NCI-H1417 treated with DMSO at 0.1 percent for 48 hours (cell line): ENCODE measurements at regions not wholly inside any gene's neighbourhood (a gene's known extent, or its start where the extent isn't known, plus 50 kb on each side); places are given as distances from the start of the nearest gene placed in this dataset.

Experiments
- DNase-seq: peaks from one replicate; lab custom pipeline; 2025; lab: John Stamatoyannopoulos, UW

DNA sequence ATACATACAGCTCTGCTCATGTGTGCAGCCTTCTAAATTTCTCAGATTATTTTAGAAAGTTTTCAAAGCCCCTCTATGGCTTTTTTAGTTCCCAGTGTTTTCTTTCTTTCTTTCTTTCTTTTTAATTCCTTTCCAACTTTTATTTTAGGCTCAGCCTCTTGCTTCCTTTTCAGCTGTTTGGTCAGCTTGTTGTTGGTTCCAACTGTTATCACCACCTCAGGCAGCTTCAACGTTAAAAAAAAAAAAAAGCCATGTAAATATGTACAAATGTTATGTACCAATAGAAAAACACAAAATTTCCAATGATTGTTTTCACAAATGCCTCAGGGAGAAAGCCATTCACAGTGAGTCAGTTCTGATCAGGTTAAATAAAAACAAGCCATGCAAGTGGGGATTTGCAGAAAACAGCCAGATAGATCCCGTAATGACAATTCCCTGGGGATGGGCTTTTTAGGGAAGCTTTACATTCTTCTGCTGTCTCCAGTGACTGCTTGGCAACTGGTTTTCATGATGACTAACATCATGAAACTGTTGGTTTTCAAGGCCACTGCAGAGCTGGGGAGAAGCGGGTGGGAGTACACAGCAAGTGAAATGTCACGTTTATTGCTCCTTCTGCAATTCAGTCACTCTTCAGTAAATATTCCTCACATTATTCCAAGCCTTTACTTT, 908.4 kb downstream of the EPHA3 start:
- no peak for DNase-seq

DNA sequence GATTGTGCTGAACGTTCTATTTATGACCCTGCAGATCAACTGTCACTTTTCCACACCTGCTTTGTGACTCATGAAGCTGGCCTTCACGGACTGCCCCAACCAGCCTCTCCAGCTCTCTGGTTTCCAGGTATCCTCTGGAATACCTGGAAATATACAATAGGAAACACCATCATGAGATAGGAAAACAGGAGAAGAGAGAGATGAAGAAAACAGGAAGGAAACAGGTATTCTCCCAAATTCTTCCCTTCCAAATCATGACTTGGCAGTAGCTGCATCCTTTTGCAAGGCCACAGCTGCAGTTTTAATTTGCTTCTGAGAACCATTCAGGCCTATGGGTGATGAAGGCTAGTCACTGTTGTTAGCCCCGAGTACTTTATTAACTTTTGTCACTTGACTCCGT, 909.1 kb downstream of the EPHA3 start:
- DNase-seq = no peak

DNA sequence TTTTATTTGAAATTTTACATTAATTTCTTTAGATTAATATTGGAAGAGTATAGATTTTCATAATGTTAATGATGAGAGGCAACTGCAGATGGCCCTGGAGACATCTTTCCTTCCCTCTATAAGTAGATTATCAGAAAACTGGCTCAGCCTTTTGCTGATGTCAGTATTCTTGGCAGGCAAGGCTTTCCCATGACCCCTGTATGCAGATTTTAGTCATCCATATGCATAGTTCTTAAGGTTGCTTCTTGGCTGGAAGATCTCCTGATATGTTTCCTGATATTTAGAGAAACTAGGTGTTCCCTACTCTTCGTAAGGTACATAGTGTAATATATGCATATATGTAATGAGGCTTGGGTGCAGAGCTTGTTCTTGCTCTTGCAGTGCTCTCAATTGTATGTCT, 911.4 kb downstream of the EPHA3 start:
- DNase-seq = no peak

DNA sequence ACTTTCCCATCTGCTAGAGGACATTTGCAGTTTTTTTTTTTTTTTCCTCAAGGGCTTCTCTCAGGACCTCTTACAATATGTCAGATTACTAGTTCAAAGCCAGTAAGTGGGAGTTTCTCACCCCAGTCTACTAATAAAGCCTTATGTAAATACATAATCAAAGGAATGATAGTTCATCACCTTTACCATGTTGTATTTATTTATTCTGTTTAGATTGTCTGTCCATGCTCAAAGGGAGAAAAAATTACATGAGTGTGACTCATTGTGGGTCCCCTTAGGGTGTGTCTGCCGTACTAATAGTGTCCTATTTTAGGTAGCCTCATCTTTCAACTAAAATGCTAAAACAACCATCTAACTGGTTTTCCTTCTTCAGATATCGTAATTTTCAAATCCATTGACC, 917.6 kb downstream of the EPHA3 start:
- no peak for DNase-seq

DNA sequence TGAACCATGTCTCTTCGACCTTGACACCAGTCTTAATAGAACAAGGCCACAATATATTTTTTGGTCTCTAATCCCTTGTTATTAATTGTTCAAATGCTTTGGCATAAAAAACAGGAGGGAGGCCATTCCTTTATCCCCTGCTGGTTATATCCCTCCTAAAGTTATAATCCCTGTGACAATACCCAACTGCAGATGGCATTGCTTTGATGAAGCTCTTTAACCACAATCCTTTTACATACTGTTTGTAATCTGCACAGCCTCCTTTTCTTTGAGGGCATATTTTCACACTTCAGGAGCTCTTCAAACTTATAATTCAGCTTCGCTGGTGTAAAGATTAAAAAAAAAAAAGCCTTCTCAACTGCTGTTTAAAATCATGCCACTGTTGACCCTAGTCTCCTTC, 919.0 kb downstream of the EPHA3 start:
- DNase-seq = no peak

DNA sequence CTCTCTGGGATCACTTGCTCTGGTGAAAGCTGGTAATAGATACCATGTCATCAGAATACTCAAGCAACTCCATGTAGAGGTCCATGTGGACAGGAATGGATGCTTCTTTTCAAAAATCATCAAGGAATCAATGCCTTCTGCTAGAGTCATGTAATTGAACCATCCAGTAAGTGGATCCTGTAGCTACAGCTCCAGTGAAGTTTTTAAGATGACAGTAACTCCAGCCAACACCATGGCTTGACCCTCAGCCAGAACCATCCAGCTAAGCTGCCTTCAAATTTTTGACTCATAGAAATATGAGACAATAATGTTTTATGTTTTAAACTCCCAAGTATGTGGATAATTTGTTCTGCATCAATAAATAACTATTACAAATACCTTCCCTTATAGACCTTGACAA, 923.7 kb downstream of the EPHA3 start:
- DNase-seq = no peak

DNA sequence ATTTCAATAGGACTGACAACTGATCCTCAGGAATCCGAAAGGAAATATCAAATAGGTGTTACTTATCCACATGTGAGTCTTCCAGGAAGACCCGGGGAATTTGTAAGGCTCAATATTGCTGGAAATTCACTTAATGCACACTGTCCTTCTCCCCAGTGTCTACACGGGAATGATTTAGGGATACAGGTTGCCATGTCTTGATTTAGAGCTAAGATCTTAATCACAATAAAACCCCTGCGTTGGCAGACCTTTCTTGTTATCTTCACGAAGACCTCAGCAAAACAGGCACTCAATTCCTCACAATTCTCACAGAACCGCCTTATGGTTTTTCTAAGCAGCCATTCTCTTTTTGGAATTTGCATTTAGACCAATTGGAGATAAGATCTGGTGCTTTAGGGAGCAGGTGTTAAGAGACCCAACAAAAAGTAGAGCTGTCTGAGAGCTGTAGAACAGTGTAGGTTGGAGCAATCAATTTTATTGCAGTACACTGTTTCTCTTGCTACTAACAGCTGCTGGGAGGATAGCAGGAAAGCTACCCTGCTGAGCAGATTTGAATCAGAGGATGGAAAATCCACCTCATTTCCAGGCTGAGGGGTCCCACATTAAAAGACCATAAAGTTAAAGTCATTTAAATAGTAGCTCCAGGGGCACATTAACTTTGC, 925.7 kb downstream of the EPHA3 start:
- DNase-seq = no peak

DNA sequence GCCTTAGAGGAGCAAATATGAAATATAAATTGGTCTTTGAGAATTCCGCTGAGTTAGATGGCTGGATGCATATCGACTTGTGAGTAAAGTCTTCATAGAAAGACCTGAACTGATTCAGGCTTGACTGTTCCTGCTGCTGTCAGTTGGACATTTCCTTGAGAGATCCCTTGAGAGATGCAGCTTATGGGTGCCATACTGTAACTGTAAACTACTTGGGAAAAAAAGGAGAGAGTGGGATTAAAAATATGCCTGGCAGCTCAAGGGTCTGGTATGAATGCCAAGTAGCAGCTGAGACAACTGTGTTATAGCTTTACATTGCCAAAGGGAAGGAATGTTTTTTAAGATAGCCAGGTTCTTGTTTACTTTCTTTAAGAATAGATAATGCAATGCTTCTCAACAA, 926.6 kb downstream of the EPHA3 start:
- DNase-seq = no peak

DNA sequence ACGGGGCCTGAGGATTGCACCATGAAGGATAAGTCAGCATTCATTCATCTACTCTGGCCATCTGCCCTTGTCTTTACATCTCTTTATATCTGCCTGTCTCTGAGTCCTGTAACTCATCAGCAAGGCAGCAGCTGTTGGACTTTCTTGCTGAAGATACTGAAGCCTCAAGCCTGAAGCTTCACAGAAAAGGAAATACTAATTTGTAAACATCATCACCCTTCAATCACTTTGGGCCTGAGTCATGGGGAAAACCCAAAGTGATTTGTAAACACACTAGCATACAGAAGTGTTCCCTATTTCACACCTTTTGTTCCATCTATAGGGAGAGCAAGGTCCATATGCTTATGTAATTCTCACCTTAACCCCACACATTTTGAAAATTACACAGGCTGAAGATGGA, 928.2 kb downstream of the EPHA3 start:
- DNase-seq = no peak

DNA sequence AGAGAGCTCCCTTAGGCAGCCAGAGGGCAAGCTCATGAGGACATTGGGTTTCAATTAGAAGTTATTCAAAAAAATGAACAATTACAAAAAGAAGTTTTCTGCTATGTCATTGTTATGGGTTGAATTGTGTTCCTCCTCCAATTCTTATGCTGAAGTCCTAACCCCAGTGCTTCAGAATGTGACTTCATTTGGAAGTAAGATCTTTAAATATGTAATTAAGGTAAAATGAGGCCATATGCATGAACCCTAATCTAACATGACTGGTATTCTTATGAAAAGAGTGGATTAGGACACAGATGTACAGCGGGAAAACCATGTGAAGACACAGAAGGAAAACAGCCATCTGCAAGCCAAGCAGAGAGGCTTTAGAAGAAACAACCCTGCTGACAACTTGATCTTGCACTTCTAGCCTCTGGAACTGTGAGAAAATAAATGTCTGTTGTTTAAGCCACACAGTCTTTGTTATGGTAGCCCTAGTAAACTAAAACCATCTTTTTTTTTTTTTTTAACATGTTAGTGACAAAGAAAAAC, 929.6 kb downstream of the EPHA3 start:
- no peak for DNase-seq

DNA sequence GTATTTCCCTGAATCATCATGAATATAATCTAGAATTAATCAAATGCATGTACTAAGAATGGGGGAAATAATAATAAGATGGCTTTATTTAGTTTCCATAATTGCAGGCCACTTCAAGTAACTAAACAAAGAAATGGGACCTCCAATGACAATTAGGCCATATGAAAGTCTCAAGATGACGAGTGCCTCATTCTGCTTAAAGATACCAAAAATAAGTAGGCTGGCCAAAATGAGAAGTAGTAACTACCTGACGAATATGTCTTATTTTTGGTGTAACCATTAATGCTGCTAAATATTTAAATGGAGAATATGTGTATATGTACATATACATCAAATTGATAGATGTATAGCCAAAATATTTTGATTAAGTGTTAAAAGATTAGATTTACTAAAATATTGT, 932.6 kb downstream of the EPHA3 start:
- DNase-seq = no peak

DNA sequence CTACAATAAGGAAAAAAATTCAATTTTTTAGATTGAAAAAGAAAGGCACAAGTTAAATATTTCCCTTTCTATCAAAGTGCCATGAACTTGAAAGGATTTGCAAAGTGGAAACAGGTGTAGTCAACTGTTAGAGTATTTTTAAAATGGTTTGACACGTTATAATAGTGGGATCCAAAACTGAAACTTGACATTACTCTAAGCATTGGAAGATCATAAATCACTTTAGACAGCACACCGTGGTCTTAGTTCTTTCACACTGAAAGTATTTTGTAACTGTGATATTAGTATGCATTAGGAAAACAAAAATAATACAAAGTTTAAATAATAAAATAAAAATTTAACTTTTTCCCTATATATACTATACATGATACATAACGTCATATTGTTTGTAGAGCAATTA, 933.1 kb downstream of the EPHA3 start:
- DNase-seq = no peak

DNA sequence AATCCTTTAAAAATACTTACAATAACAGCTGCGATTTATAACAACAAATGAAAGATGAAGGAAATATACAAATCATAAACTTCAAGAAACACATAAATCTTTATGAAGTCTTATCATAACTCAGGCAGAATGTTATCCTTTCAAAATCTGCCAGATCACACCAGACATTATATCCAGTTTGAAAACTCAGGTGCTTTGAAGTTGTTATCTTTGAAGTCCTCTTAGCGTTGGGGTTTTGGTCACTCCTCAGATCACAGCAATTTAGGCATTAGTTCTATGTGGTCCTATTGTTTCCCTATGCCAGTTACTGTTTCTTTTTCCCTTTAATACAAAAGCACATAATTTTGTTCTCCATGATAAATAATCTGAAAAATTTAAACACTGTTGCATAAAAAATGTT, 934.6 kb downstream of the EPHA3 start:
- DNase-seq = no peak

DNA sequence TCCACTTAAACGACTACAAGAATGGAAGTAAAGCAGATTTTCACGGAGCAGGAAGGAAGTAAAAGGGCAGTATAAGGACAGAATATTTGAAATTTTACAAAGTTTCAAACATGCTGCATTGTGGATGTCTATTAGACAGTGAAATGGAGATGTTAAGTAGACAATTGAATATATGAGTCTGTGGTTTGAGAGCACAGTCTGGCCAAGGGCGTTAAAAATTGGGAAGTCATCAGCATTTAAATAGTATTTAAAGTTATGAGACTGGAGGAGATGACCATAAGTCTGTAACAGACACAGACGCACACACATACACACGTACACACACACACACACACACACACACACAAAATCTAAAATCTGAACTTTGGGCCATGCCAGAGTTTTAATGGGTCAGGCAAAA, 935.9 kb downstream of the EPHA3 start:
- no peak for DNase-seq

DNA sequence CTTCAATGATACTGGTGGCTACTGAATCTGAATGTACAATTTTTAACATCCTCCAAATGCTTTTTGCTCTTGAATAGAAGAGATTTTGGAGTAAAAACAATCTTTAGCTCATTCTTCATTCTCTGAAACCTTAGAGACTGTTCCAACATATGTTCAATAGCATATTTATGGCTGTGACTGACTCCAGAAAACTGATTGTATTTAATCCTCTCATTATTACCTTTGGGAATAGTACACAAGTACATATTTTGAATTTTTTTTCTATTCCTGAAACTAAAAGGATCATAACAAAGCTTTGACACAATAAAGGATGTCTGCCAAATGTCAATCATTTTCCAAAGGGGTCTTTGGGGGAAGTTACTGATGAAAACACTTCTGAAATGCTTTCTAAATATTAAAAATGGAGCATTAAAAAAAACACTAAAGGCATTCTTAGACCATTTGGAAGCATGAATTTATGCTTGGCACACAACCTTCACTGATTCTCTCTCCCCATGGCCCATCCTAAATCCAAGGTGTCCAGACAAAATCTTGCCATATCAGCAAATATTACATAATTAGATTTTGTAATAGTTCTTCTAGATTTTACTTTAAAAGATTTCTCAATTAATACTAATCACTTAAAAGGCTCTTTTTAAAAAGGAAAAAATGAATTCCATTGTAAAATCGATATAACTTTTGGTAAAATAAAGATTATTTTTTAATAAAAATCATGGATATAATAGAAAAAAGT, 936.8 kb downstream of the EPHA3 start:
- no peak for DNase-seq

DNA sequence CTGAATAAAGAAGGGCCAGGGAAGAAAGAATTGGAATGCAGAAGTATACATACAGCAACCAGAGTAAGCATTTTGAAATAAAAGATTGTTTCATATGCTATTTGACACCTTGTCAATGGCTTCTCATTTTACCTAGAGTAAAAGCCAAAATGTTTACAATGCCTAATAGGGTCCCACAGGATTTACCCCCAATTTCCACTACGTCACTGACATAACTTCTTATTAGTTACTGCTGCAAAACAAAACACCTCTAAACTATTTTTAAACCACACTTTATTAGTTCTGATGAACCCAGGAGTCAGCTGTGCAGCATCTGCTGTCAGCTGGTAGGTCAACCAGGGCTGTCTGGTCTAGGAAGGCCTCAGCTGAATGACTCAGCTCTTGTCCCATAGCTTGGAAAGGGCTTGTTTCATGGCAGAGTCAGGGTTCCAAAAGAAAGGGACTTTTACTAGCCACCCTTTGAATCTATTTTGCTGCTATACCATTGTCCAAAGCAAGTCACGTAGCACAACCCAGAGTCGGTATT, 945.1 kb downstream of the EPHA3 start:
- no peak for DNase-seq

DNA sequence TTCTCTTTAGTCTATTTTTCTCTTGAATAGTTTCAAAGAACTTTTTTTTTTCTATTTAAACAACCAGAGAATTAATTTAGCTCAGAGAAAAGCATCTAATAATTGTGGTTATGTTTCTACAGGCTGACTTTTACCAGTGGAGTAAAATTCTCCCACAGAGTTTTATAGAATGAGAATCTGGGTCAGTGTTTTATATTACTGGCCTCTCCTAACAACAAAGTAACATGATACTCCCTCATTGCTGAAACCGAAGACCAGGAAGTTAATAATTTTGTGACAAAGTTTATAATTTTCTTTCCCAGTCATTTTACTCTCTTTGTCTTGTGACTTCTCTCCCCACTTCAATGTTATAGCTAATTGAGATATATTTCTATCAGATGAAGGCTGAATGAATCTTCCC, 946.9 kb downstream of the EPHA3 start:
- DNase-seq = no peak

DNA sequence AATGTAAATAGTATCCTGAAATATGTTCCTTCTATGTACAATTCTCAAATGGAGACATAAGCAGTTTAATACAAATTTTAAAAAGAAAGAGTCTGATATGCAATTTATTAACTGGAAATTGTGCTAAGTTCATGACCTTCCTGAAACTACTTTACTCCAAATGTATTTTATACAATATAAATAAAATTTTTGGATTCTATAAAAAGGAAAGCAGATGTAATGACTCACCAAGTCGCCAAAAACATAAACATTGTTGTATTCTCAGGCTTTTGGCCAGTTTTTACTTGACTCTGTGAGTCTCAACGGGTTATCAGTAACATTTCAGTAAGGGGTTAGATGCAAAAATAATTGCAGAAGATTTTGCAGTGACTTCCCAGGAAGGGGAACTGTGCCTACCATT, 948.2 kb downstream of the EPHA3 start:
- no peak for DNase-seq

DNA sequence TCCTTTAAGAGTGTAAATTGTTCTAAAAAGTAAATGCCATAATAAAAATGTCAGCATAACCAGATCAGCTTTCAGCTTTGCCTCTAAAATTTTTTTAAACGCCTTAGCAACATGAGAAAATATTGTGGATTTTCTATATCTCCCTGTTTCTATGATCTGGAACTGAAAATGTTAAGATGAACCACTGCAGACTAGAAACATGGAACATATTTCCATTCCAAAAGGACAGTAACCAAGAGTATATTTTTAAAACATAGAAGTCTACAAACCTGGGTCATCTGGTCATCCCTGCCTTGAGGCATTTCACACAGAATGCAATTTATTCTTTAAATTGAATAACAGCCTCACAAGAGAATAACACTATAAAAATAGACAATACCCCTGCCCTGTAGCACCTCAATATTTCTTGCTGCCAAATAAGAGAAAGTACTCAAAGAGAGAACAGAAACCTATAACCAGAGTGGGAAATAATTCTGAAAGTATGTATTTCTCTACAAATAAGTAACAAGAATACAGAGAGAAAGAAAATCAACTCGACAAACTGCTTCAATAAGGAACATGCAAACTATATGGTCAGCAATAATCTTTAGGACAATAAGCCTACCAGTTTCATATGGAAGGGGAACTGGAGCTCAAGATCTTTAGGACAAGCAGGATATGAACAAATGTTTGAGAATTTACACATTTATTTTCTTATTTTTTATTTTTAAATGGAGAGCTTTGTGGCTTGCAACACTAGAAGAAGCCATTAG, 949.0 kb downstream of the EPHA3 start:
- no peak for DNase-seq

DNA sequence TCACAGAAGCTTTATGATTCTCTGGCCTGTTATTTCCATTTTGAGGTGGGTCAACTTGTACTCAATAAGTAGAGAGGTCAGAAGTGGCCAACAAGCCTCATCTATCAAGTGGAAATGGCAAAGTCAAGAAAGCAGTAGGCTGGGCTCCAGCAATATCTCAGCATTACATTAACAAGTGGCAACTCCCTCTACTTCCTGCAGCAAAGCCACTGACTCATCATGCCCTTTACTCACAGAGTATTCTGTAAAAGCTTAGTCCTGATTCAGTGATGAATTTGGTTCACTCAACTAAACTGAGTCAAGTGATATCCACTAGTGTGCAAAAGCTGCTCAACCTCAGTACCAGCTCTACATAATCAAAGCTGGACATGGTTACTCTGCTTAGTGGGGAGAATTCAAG, 954.6 kb downstream of the EPHA3 start:
- no peak for DNase-seq

DNA sequence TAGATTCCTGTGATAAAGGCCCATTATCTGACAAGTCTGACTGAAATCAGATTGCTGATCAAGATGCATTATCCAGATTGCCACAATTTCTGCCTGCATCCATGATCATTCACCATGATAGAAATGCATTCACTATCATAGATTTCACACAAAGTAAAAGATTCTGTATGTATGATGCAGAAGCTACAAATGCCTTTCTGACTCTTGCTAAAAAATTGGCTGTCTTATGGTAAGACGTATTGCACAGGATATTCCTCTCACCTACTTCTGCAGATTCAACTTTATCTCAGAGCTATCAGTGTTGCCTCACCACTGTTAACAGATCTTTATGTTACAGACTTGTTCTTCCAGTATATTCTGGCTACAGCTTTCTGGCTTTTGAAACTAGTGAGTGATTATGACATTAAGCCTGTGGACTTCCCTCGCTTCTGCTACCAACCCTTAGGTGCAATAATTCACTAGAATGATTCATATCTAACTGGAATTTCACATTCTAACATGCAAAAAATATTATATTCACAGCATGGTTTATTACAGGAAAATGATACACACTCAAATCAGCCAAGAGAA, 955.3 kb downstream of the EPHA3 start:
- no peak for DNase-seq

DNA sequence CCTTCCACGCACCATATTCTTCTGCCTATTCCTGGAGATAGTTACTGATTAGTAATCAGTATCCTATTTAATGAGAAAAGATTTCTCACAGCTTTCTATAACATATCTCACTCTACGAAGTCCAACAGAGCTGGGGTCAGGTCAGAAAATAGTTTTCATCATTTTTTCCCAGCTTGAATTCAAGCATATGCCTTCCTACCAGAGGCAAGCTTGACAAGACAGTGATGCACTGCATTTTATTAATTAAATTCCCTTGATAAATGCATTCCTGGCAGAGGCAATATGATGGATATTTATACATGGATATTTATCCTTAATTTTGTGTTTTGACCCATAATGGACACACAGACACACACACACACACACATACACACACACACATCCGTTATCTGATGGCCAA, 961.4 kb downstream of the EPHA3 start:
- DNase-seq = no peak
